Suprapubic skin (tissue), 4 donors: ENCODE measurements at regions not wholly inside any gene's neighbourhood (a gene's known extent, or its start where the extent isn't known, plus 50 kb on each side); places are given as distances from the start of the nearest gene placed in this dataset.

Experiments
- POLR2A ChIP-seq, 2 donors: fragments of 450-650 bp; IDR thresholded peaks; one replicate each; pipeline ENCODE4 v1.6.1; 2017; ENCODE audit warnings: antibody characterized with exemption in 2 of 2, mild to moderate bottlenecking in 2 of 2, moderate library complexity in 2 of 2
- POLR2AphosphoS5 ChIP-seq, 3 donors: sonication (generic); formaldehyde crosslinking; IDR thresholded peaks; one replicate each; pipeline ENCODE4 v1.6.1; 2017; ENCODE audit warnings: antibody characterized with exemption in 3 of 3
- TF ChIP-seq, protein P1 (sequence below), 2 donors: fragments of 200-600 bp in 1 of 2; fragments of 450-650 bp in 1 of 2; sonication (generic) in 1 of 2; IDR thresholded peaks; one replicate each; pipeline ENCODE4 v1.5.1; 2016 to 2019; ENCODE audit warnings: antibody characterized with exemption in 2 of 2, mild to moderate bottlenecking in 1 of 2, moderate library complexity in 1 of 2

GRCh38 chr14:87312894-87313205 is 680.1 kb downstream of the GALC start:
- TF ChIP-seq, protein P1, sequence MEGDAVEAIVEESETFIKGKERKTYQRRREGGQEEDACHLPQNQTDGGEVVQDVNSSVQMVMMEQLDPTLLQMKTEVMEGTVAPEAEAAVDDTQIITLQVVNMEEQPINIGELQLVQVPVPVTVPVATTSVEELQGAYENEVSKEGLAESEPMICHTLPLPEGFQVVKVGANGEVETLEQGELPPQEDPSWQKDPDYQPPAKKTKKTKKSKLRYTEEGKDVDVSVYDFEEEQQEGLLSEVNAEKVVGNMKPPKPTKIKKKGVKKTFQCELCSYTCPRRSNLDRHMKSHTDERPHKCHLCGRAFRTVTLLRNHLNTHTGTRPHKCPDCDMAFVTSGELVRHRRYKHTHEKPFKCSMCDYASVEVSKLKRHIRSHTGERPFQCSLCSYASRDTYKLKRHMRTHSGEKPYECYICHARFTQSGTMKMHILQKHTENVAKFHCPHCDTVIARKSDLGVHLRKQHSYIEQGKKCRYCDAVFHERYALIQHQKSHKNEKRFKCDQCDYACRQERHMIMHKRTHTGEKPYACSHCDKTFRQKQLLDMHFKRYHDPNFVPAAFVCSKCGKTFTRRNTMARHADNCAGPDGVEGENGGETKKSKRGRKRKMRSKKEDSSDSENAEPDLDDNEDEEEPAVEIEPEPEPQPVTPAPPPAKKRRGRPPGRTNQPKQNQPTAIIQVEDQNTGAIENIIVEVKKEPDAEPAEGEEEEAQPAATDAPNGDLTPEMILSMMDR (IDR thresholded peaks at IDR 0.05) = no peak
- TF ChIP-seq POLR2AphosphoS5 (IDR thresholded peaks at IDR 0.05) (no peak), POLR2A (IDR thresholded peaks at IDR 0.05) (no peak)
